Left lung (tissue), 4 donors: ENCODE measurements at regions not wholly inside any gene's neighbourhood (a gene's known extent, or its start where the extent isn't known, plus 50 kb on each side); places are given as distances from the start of the nearest gene placed in this dataset.

Experiments
- ATAC-seq: fragments of 200-7000 bp; cut with Tn5 transposase; one replicate; pipeline ENCODE4 v1.9.1; 2020; ENCODE audit warnings: moderate library complexity
- DNase-seq, 4 donors: peaks; one replicate each; pipeline ENCODE4 v3.0.0-alpha.2; 2013 to 2020
- H3K27ac ChIP-seq, 2 donors: fragments of 200-600 bp; sonication (generic) in 1 of 2; one replicate each; pipeline versions ENCODE4 v1.5.0 to v1.8.0; 2020 to 2021
- H3K27me3 ChIP-seq, 2 donors: fragments of 200-600 bp; sonication (generic) in 1 of 2; one replicate each; pipeline versions ENCODE4 v1.5.0 to v1.8.0; 2020 to 2021
- H3K36me3 ChIP-seq, 2 donors: fragments of 200-600 bp; sonication (generic) in 1 of 2; one replicate each; pipeline versions ENCODE4 v1.5.0 to v1.8.0; 2020 to 2021
- H3K4me1 ChIP-seq, 2 donors: fragments of 200-600 bp; one replicate each; pipeline ENCODE4 v1.8.0; 2021
- H3K4me3 ChIP-seq, 2 donors: fragments of 200-600 bp; sonication (generic) in 1 of 2; one replicate each; pipeline versions ENCODE4 v1.5.0 to v1.8.0; 2020 to 2021; ENCODE audit warnings: mild to moderate bottlenecking in 1 of 2
- H3K9me3 ChIP-seq, 2 donors: fragments of 200-600 bp; sonication (generic) in 1 of 2; one replicate each; pipeline versions ENCODE4 v1.5.0 to v1.8.0; 2020 to 2021
- intact Hi-C, 2 donors: fragments of 100-400 bp; cut with DNase I; formaldehyde crosslinking; loops; one replicate each; pipeline versions ENCODE4 v1.11.2 to v1.14.2; 2022
- TF ChIP-seq, protein P1 (sequence below), 2 donors: fragments of 200-600 bp; sonication (generic) in 1 of 2; IDR thresholded peaks; one replicate each; pipeline versions ENCODE4 v1.5.0 to v1.8.0; 2021; ENCODE audit warnings: antibody characterized with exemption in 2 of 2
- donor health status: DM: no; HTN: yes; CAD: no.
- donor health status: DM: no; HTN: no; CAD: no.

DNA sequence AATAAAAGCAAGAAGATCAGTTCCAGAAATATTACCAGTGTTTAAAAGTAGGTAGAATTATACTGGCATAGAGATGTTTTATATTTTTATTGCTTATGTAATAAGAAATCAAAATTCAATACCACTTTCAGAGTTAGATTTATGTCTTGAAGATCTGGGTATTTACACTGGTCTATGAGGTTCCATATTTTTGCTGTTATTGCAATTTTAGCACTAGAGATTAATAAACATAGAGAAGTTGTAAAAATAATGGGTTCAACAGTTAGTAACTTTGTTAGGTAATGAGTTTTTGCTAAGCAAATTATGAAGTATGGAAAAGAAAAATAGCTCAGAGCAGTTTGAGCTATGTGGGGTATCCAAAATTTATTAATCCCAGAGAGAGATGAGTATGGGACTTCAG lies 188.1 kb downstream of the SYT10 start:
- no peak overlapping the region for H3K4me3 ChIP-seq
- no peak for ATAC-seq
- H3K9me3 ChIP-seq: no peaks in the 10 kb centered on the region
- no peaks in the 10 kb centered on the region for H3K36me3 ChIP-seq
- intact Hi-C loops: no loop called here
- TF ChIP-seq, protein P1, sequence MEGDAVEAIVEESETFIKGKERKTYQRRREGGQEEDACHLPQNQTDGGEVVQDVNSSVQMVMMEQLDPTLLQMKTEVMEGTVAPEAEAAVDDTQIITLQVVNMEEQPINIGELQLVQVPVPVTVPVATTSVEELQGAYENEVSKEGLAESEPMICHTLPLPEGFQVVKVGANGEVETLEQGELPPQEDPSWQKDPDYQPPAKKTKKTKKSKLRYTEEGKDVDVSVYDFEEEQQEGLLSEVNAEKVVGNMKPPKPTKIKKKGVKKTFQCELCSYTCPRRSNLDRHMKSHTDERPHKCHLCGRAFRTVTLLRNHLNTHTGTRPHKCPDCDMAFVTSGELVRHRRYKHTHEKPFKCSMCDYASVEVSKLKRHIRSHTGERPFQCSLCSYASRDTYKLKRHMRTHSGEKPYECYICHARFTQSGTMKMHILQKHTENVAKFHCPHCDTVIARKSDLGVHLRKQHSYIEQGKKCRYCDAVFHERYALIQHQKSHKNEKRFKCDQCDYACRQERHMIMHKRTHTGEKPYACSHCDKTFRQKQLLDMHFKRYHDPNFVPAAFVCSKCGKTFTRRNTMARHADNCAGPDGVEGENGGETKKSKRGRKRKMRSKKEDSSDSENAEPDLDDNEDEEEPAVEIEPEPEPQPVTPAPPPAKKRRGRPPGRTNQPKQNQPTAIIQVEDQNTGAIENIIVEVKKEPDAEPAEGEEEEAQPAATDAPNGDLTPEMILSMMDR (IDR thresholded peaks at IDR 0.05): no peak
- no peaks in the 10 kb centered on the region for H3K27me3 ChIP-seq
- H3K27ac ChIP-seq: no peak overlapping the region
- no peaks in the 10 kb centered on the region for H3K4me1 ChIP-seq
- no peak for DNase-seq

DNA sequence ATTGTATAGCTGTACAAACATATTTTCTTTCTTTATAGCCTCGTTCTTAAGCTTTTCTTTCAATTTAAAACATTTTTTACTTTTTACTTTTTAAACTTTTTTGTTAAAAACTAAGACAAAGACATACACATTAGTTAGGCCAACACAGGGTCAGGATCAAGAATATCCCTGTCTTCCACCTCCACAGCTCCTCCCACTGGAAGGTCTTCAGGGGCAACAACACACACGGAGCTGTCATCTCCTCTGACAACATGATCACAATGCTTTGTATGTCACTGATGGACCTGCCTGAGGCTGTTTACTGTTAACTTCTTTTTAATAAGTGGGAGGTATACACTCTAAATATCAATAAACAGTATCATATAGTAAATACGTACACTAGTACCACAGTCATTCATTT lies 191.3 kb downstream of the SYT10 start:
- DNase-seq (no peak), ATAC-seq (no peak)
- no peaks in the 10 kb centered on the region for H3K36me3 ChIP-seq
- no peaks in the 10 kb centered on the region for H3K9me3 ChIP-seq
- H3K27ac ChIP-seq: no peak overlapping the region
- no peak overlapping the region for H3K4me3 ChIP-seq
- H3K4me1 ChIP-seq: no peaks in the 10 kb centered on the region
- TF ChIP-seq, protein P1 (IDR thresholded peaks at IDR 0.05): no peak
- intact Hi-C loops: no loop called here
- no peaks in the 10 kb centered on the region for H3K27me3 ChIP-seq

DNA sequence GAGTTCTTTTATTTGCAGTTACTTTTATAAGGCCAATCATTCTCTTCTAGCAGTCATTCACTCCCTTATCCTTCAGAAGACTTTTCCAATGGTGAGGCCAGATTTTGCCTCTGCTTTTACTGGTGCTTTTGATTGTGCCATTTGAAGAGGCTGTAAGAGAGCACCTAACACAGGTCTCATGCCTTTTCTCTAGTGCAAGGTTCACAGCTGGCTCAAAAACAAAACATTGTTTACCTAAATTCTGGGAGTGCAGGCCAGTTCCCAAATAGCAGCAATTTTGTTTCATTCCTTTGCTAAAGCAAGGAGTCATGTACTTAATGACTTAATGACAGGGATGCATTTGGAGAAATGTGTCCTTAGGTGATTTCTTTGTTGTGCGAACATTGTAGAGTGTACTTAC lies 192.0 kb downstream of the SYT10 start:
- H3K9me3 ChIP-seq: no peaks in the 10 kb centered on the region
- H3K36me3 ChIP-seq: no peaks in the 10 kb centered on the region
- H3K27me3 ChIP-seq: no peaks in the 10 kb centered on the region
- no peak overlapping the region for H3K4me3 ChIP-seq
- H3K4me1 ChIP-seq: no peaks in the 10 kb centered on the region
- no peak overlapping the region for H3K27ac ChIP-seq
- TF ChIP-seq, protein P1 (IDR thresholded peaks at IDR 0.05): no peak
- no peak for DNase-seq
- intact Hi-C loops: no loop called here
- ATAC-seq: peak; percentile 69

DNA sequence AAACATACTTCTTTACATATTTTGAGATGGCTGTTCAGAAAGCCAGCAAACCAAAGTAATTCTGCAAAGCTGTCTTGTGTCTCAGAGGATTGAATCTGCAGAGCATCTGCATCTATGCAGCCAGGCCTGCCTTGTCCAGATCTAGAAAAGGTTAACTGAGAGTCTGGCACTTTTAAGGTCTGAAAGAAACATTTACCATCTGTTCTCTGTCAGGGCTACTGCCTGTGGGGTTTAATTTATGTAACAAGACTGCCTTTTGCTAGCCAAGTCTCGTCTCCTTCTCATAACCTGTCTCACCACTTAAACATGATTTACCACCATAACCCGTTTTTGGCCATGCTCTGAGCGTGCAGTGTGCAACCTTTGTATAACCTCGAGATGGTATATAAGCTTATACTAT lies 194.2 kb downstream of the SYT10 start:
- intact Hi-C loops: no loop called here
- Histone ChIP-seq H3K9me3 (no peaks in the 10 kb centered on the region), H3K27ac (no peak overlapping the region), H3K27me3 (no peaks in the 10 kb centered on the region), H3K4me3 (no peak overlapping the region), H3K36me3 (no peaks in the 10 kb centered on the region), H3K4me1 (no peaks in the 10 kb centered on the region)
- DNase-seq: no peak
- TF ChIP-seq, protein P1 (IDR thresholded peaks at IDR 0.05): no peak
- ATAC-seq: no peak

DNA sequence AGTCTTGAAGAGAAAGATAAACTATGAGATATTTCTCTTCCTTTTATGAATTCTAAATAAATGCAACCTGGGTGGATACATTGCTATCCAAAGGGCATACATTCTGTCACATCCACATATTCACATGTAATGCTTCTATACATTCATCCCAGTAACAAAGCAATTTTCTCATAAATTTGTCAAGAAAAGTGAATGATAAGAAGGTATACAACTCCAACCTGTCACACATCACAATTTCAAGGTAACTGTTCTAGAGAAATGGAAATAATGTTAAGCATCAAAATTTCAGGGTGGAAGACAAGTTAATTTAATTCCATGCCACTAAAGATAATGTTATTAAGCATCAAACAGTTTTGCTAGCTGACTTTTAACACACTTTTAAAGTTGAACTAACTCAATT lies 212.9 kb downstream of the SYT10 start:
- TF ChIP-seq, protein P1 (IDR thresholded peaks at IDR 0.05): no peak
- Histone ChIP-seq H3K27me3 (no peaks in the 10 kb centered on the region), H3K36me3 (no peaks in the 10 kb centered on the region), H3K9me3 (peaks cover 0 to 13% of the 10 kb centered on the region in 2 donors), H3K27ac (no peak overlapping the region), H3K4me3 (no peak overlapping the region), H3K4me1 (no peaks in the 10 kb centered on the region)
- ATAC-seq (no peak), DNase-seq (no peak)
- intact Hi-C loops: no loop called here
